ENCODE measurements at regions not wholly inside any gene's neighbourhood (a gene's known extent, or its start where the extent isn't known, plus 50 kb on each side); places are given as distances from the start of the nearest gene placed in this dataset.
A peak's percentile ranks its signal among the peaks of the same experiment; 100 is the strongest.

- no peak for DNase-seq (ENCODE audit: low read depth, low spot score)
Measured at GRCh38 chr11:90784241-90784814, 561.5 kb upstream of the CHORDC1 start.

- DNase-seq (ENCODE audit: low read depth, low spot score): no peak
Measured at GRCh38 chr11:90783111-90783510, 560.3 kb upstream of the CHORDC1 start.

- no peak for DNase-seq (ENCODE audit: low read depth, low spot score)
Measured at GRCh38 chr11:90779098-90779497, 556.2 kb upstream of the CHORDC1 start.

DNA sequence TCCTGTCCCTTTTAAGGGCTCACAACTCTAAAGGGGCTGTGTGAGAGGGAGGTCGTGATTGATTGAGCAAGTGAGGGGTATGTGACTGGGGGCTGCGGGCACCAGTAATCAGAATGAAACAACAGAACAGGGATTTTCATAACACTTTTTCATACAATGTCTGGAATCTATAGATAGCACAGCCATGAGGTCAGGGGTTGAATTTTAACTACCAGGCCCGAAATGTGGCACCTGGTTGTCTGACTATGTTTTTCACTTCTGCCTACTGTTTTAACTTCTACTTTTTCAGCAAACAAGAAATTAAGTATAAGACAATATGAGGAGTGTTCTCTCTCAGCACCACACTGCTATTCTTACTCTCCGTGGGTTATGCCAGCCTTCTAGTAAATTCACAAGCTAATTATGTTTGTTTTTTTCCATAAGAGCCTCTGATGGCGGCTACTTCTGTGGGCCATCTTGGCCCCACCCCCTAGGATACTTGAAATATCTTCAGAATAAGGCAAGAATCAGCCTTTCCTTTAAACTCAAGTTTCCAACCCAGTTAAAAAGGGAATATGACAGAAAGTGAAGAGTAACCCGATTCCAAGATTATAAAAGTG lies 552.8 kb upstream of the CHORDC1 start:
- no peak for DNase-seq (ENCODE audit: low read depth, low spot score)

DNA sequence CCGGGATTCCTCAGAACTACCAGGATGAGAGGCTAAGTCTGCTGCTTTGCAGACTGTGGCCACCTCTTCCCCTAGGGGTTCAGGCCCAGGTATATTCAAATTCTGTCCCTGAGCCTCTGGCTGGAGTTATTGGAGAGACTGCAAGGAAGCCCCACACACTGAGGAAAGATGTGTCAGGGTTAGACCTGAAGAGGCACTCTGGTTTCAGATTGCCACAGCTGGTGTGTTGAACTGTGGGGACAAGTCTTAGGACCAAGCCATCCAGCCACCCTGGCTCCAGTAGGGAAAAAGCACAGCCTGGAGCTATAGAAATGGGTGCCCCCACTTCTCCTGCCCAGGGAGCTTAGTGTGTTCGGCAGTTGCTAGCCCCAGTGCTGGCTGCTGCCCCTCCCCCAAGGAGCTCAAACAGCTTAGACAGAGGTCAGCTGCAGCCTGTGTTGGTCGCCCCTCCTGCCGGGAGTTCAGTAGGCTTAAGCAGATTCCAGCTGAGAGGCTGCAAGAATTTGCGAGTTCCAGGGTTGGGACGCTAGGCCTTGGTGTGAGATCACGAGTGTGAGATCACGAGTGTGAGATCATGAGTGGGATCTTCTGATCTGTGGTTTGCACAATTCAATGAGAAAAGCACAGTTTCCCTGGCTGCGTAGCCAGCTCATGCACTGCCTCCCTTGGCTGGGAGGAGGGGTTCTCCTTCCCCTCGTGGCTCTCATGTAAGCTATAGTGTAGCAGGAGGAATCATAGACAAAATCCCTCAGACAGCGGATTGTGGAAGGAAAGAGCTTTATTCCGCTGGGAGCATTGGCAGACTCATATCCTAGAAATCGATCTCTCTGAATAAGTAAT lies 552.1 kb upstream of the CHORDC1 start:
- no peak for DNase-seq (ENCODE audit: low read depth, low spot score)

GRCh38 chr11:90770007-90770406 lies 547.2 kb upstream of the CHORDC1 start:
- DNase-seq (ENCODE audit: low read depth, low spot score): no peak

GRCh38 chr11:90766121-90766520 lies 543.3 kb upstream of the CHORDC1 start:
- no peak for DNase-seq (ENCODE audit: low read depth, low spot score)

GRCh38 chr11:90764691-90765090 lies 541.8 kb upstream of the CHORDC1 start:
- no peak for DNase-seq (ENCODE audit: low read depth, low spot score)

DNA sequence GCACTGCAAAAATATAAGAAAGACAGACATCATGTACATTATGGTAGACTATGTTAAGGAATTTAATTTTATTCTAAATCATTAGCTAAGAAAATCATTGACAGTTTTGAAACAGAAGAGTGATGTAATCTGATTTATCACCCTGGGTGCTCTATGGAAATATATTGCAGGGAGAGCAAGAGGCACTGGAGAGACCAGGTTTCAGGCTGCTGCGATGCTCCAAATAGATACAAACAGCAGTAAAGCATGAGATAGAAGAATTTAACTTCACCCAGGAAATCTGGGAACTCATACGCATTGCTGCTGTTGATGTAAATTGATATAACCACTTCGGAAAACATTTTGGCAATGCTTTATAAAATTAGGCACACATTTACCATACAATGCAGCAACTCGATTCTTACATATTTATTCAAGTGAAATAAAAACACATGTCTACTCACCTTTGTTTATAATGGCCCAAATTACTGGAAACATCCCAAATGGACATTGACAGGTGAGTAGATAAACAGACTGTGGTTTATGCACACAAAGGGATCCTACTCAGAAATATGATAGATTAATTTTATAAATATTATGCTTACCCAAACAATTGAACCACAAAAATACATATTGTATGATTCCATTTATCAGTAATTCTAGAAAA lies 535.1 kb upstream of the CHORDC1 start:
- DNase-seq (ENCODE audit: low read depth, low spot score): no peak

DNA sequence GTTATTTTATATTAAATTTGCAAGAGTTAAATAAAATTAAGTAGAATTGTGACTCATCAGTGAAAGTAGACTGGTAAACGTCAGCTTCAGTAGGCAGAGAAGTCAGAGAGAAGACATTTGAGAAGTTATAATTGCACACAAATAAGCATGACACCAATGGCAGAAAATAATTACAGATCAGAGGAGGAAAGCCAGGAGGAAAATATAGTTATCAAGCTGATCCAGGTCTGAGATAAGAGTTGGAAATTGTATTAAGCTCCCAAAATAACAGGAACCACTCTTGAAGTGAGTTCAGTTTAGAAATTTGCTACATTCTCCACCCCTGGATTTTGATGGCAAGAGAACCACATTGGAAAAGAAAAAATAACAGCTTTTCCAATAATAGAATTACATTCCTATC lies 533.8 kb upstream of the CHORDC1 start:
- DNase-seq (ENCODE audit: low read depth, low spot score): no peak

DNA sequence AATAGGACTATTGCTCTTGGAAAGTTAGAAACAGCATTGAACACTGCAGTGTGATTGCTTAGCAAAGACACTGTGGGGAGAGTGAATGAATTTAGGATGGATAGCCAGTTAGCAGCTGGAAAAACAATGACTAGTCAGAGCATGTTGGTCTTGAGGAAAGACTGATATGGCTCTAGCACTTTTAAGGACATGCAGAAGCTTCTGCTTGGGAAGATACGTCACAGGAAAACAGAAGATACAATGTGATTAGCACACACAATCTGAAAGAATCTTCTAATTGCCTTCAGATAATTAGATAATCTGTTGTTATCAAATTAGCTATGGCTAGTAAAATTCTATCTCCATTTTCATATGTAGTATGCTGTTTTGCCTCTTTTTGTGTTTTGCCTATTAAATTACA lies 530.7 kb upstream of the CHORDC1 start:
- DNase-seq (ENCODE audit: low read depth, low spot score): no peak

DNA sequence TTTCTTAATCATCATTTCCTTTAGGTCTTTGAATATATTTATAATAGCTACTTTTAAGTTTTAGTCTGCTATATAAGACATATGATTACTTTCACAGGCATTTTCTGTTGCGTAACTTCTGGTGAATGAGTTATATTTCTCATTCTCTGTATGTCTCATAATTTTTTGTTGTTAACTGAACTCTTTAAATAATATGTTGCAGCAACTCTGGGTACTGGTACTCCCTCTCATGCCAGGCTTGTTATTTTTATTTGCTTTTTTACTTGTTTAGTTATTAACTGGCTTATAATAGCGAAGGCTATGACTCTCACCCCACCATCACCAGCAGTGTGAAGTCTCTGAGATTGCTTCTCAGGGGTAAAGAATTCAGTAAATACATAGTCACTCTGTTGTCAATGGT lies 524.2 kb upstream of the CHORDC1 start:
- peak; percentile 52 for DNase-seq (ENCODE audit: low read depth, low spot score)

DNA sequence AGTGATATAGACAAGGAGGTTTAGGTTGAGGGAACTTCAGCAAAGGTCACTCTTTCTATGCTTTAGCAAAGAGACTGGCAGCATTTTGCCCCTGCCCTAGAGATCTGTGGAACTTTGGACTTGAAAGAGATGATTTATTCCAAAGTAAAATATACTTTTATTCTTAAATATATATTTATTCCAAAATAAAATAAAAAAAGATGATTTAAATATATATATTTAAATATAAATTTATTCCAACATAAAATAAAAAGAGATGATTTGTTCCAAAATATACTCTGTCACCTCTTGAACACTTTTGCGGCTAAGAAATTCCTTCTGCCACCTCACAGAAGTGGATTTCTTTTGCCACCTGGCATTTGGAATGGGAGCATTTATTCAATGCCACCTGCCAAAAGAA lies 521.3 kb upstream of the CHORDC1 start:
- no peak for DNase-seq (ENCODE audit: low read depth, low spot score)

DNA sequence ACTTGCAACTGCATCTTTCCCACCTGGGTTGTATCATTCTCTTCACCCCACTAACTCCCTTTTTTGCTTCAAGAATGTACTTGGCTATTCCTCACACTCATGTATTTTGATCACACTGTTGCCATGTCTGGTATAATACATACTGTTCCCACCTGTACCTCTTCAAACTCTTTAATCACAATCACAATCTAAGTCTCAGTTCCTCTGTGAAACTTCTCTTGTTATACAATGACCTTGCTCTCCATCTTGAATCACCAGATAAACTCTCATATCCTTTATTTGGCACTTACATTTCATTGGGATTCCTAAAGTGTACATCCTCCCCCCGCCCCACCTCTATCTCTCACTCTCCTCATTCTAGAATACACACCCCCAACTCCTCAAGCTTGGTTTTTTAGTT lies 516.0 kb upstream of the CHORDC1 start:
- no peak for DNase-seq (ENCODE audit: low read depth, low spot score)

DNA sequence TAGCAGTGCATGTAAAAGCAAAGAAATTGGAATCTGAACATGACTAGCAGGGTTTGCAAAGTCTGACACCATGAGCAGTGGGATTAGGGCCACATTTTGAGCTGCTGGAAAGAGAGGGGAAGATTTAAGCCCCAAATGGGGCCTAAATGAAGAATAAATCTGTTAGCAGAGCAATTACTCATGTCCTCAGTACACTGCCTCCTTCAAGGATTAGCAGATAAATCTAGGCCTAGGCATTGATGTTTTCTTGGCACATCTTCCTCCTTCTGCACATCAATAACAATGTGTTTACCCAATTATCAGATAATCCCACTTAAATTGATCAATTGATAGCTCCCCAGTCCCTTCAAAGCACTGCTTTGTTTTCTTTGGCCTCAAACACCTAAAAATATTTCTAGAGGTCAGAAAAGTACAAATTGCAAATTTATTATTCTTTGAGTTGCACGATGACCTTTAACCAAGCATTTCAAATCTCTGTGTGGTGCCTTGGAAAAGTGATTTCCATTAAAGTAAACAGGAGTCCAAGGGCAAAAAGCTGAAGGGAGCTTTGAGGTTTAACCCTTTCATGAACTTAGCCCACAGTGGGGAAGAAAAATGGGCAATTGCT lies 514.7 kb upstream of the CHORDC1 start:
- peak; percentile 55 for DNase-seq (ENCODE audit: low read depth, low spot score)

DNA sequence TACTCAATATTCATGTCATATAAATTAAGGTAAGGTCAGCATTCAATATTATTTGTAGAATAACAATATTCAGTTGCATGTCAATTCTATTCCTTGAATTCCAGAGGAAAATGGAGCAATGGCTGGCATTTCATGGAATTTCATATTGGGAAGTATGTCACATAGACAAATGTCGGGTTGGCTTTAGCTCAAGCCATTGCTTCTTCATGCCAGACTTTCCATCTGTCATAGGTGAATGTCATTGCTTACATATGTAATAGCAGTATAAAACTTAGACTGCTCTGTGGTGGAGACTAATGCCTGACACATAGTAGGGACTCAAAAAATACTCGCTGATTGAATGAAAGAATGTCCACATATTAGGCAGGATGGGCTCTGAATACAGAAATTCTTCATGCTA lies 509.6 kb upstream of the CHORDC1 start:
- DNase-seq (ENCODE audit: low read depth, low spot score): no peak

DNA sequence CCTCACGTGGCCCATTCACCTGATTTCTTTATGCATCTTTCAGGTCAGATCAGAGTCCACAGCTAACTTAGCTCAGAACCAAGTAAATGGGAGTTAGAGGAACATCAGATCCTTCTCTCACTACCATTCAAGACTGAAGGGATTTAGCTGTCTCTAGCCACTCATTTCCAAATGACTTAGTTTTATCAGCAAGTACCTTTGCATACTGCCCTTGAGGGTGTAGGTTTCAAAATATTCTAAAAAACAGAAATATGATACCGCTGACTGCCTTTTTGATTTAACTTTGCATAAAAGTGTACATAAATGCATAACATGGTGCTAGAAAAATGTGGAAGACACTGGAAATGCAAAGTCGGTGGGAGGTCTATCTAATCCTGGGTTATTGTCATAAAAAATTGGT lies 500.6 kb upstream of the CHORDC1 start:
- no peak for DNase-seq (ENCODE audit: low read depth, low spot score)

- no peak for DNase-seq (ENCODE audit: low read depth, low spot score)
Measured at GRCh38 chr11:90722552-90723190, 499.8 kb upstream of the CHORDC1 start.

DNA sequence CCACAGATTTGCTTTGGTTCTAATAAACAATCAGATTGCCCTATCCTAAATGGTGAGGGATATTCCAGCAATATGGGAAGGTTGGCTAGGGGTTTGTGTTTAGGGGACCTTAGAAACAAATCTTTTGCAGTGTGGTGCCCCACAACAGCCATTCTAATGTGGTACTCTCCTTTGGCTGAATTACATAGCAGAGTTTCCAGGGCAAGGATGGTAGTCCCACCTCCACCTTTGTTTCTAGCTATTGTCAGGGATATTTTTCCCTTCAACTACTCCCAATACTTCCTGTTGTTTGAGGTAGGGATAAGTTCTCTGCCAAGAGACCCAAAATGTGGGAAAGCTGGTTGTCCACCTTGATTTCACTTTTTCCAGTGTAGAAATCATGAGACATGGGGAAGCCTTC lies 494.7 kb upstream of the CHORDC1 start:
- no peak for DNase-seq (ENCODE audit: low read depth, low spot score)

DNA sequence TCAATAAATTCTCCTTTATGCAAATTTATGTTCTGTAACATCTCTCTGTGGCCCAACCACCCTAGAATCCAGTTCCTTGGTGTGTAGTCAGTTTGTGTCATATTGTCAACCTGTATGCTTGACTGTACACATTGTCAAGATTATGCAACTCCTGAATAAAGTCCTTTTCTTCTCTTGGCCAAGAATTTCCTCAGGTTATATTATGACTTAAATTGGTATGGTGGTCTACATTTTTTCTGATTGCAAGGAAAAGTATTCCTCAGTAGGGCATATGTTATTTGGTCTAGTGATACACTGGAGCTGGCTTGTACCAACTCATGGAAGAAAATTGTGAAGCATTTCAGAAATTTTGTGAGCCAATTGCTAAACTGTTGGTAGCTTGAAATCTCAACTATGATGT lies 482.8 kb upstream of the CHORDC1 start:
- no peak for DNase-seq (ENCODE audit: low read depth, low spot score)

DNA sequence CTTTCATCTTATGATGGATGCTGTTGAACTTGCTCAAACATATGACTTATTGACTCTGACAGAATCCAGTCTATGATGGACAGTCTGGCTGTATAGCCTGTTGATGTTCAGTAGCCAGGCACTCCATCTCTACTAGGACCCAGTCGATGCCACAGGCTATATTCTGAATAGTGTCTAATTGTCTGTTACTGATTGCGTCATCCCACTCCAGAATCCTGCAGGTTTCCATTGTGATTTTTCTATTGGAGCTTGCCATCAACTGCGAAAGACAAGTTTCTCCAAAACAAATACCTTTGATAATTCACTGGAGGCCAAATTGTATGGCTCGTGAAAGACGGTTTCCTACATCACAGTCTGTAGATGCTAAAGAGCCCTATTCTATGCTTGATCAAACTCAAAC lies 481.7 kb upstream of the CHORDC1 start:
- no peak for DNase-seq (ENCODE audit: low read depth, low spot score)

DNA sequence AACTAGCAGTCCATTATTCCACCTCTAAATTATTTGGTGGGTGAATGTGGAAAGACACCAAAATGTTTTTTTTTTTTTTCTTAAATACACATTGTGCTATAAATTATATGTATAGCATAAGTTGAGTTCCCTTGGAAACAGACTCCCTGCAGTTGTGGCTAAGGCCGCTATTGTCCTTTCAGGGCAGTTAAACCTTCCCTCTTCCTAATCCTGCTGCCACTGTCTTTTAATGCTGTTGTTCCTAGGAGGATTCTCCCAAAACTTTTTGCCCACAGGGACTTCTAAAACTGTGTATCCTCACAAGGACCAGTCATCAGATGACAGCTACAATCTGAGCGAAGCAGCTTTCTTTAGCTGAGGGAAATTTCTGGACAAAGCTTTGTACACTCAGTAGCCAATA lies 478.9 kb upstream of the CHORDC1 start:
- no peak for DNase-seq (ENCODE audit: low read depth, low spot score)

Data from brain pericyte (primary cell).